Choroid plexus epithelial cell (primary cell): ENCODE measurements at regions not wholly inside any gene's neighbourhood (a gene's known extent, or its start where the extent isn't known, plus 50 kb on each side); places are given as distances from the start of the nearest gene placed in this dataset.

ENCODE experiments used
- DNase-seq: peaks from one replicate; pipeline ENCODE4 v3.0.0-alpha.2; 2010; ENCODE audit warnings: low read depth
- H3K4me3 ChIP-seq: 2 replicates; pipeline ENCODE4 v1.5.1; 2011; ENCODE audit warnings: low read depth, mild to moderate bottlenecking, control low read depth, low read length, moderate library complexity
- TF ChIP-seq, protein P1 (sequence below): conservative IDR thresholded peaks from 2 replicates; pipeline ENCODE4 v1.5.1; 2011; ENCODE audit warnings: low read depth, mild to moderate bottlenecking, control low read depth, inconsistent platforms, low read length, moderate library complexity

DNA sequence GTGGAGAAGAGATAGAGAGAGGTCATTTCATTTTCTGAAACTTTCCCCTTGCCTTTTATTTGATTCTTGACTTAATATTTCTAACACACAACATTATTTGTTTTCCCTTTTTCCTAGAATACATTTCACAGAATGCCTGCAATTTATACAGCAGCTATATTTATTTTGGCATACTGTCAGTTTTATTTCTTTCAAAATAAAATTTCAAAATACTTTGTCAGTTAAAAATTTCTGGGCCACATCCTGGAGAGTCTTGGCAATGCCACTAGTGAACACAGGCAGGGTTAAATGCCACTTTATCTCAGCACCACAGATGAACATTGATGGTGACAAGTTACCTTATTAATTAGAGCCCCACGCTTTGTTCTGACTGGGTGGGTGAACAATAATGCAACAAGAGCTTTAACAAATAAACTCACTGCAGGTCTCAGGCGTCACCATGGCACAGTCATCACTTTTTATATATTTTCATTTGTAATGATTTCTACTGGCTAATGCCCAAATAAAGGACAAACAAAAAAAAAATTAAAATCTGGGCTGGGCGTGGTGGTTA, 494.0 kb downstream of the KIF20B start:
- no peak for DNase-seq

DNA sequence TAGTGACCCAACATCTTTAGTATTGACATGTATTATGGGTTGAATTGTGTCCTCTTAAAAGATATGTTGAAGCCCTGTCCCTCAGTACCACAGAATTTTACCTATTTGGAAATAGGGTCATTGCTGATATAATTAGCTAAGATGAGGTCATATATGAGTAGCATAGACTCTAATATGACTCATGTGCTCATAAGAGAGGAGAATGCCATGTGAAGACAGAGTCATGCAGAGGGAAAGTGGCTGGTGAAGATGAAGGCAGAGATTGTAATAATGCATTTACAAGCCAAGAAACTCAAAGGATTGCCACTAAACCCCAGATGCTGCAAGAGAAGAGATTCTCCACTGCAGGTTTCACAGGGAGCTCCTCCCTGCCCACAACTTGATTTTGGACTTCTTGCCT, 496.4 kb downstream of the KIF20B start:
- peak; percentile 56 for DNase-seq
- no peak overlapping the region for H3K4me3 ChIP-seq
- TF ChIP-seq, protein P1, sequence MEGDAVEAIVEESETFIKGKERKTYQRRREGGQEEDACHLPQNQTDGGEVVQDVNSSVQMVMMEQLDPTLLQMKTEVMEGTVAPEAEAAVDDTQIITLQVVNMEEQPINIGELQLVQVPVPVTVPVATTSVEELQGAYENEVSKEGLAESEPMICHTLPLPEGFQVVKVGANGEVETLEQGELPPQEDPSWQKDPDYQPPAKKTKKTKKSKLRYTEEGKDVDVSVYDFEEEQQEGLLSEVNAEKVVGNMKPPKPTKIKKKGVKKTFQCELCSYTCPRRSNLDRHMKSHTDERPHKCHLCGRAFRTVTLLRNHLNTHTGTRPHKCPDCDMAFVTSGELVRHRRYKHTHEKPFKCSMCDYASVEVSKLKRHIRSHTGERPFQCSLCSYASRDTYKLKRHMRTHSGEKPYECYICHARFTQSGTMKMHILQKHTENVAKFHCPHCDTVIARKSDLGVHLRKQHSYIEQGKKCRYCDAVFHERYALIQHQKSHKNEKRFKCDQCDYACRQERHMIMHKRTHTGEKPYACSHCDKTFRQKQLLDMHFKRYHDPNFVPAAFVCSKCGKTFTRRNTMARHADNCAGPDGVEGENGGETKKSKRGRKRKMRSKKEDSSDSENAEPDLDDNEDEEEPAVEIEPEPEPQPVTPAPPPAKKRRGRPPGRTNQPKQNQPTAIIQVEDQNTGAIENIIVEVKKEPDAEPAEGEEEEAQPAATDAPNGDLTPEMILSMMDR: no peak

More for the DNA sequence above, 494.0 kb downstream of the KIF20B start:
- H3K4me3 ChIP-seq: no peak overlapping the region
- TF ChIP-seq, protein P1: no peak

DNA sequence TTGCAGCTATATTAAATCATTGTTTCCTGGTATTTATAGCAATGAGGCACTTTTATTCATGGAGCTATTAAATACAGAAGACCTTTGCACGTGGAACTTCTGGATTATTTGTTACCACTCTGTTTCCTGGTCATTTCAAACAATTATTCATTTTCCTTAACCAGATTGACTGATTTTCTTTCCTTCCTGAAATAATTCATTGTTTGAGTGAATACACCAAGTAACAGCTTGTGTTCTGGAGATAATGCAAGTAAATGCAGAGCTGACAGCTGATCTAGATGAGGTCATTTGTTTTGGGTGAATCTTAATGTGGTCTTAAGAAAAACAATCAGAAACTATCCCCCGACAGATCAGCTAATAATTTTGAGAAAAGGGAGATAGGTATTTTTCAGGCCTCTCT, 497.7 kb downstream of the KIF20B start:
- TF ChIP-seq, protein P1: no peak
- no peak for DNase-seq
- H3K4me3 ChIP-seq: no peak overlapping the region

DNA sequence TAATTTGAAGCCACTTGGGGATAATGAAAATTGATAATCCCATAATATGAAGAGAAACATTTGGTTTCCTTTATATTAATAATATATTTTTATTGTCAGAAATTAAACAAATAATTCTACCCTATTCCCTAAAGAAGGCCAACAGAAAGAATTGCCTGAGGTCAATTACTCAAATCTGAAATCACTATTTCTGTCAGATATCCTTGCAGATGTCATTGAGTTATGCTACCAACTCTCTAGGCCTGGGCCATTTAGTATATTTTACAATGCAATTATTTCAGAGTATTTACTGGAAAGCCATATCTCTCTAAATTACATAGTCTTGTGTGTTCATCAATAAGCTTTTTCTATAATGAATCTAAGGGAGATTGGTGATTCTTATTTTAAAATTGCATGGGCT, 498.1 kb downstream of the KIF20B start:
- TF ChIP-seq, protein P1: no peak
- H3K4me3 ChIP-seq: no peak overlapping the region
- no peak for DNase-seq

DNA sequence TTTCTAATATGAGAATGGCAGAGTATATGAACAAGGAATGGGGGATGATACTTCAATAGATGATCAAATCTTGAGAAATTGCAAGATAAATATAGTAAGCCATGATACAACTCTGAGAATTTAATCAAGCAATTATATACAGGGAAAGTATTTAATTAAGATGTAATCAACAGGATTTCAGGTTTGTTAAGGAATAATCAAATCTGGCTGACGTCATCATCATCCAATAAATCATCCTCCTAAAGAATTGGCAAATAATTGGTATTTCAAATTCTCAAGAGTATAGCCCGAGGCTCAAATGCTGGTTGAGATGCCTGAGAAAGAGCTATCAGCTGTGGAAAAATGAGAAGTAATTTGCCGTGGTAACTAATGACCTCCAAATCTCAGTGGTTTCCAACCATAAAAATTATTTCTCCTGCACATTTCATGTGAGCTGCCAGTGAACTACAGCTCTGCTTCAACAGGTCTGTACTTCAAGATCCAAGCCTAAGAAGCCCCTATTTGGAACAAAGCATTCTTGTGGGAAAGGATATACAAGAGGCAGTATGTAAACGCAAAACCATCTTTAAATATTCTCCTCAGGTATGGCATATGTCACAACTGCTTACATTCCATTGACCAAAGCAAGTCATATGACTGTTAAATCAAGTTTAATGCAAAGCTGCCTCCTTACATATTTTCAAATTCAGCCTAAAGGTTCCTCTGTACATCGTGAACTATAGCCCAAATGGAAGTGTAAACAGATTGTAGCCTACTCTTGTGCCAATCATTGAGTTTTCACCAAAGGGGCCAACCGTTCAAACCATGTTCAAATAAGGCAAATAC, 503.0 kb downstream of the KIF20B start:
- DNase-seq: no peak

DNA sequence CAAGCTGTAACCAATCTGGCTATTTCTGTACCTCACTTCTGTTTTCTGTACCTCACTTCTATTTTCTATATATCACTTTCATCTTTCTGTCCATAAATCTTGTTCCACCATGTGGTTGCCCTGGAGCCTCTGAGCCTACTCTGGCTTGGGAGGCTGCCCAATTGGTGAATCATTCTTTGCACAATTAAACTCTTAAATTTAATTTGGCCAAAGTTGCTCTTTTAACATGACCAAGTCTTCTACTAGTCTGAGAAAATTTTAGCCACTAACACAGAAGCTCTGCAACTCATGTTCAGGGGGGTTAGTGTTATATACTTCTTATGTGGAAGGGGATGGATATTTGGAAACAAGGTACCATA, 503.5 kb downstream of the KIF20B start:
- peak; percentile 43 for DNase-seq
- TF ChIP-seq, protein P1: no peak
- no peak overlapping the region for H3K4me3 ChIP-seq

More for the DNA sequence above, 503.0 kb downstream of the KIF20B start:
- TF ChIP-seq, protein P1: no peak
- no peak overlapping the region for H3K4me3 ChIP-seq

DNA sequence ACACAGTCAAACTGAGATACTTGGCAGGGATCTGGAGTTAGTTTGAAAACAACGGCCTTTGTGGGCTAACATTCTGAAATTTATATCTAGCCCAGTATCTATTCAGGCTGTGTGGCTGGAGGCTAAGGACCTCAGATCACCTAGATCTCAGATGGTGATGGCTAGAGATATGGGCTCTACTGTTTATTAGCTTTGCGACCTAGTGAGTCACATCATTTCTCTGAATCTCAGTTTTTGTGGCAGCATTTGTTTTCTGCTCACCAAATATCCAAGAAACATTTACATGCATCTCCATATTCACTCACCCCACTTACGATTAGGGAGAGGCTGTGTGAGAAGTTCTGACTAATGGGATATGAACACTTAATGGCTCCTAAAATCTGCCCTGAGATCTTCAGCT, 503.9 kb downstream of the KIF20B start:
- DNase-seq: no peak
- no peak overlapping the region for H3K4me3 ChIP-seq
- TF ChIP-seq, protein P1: no peak
